HG03520 (cell line): ENCODE measurements at regions not wholly inside any gene's neighbourhood (a gene's known extent, or its start where the extent isn't known, plus 50 kb on each side); places are given as distances from the start of the nearest gene placed in this dataset.

Experiments
- ATAC-seq: cut with Tn5 transposase; IDR thresholded peaks from one replicate; pipeline ENCODE4 v1.9.1; 2021; ENCODE audit warnings: mild to moderate bottlenecking, moderate library complexity; ENCODE audit not compliant: unreplicated experiment

DNA sequence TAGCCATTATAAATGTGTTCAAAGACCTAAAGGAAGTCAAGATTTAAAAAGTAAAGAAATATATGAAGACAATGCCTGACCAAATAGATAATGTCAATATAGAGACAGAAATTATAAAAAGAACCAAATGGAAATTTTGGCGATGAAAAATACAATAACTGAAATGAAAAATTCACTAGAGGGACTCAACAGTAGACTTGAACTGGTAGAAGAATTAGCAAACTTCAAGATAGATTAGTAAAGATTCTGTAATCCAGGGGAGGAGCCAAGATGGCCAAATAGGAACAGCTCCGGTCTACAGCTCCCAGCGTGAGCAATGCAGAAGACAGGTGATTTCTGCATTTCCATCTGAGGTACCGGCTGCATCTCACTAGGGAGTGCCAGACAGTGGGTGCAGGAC lies 433.2 kb downstream of the HINT1 start:
- no peak for ATAC-seq

- ATAC-seq: no peak
Measured at GRCh38 chr5:130729541-130729940, 435.5 kb downstream of the HINT1 start.

GRCh38 chr5:130727830-130728229 lies 437.2 kb downstream of the HINT1 start:
- no peak for ATAC-seq

- ATAC-seq: no peak
Measured at GRCh38 chr5:130724658-130725057, 440.4 kb downstream of the HINT1 start.

DNA sequence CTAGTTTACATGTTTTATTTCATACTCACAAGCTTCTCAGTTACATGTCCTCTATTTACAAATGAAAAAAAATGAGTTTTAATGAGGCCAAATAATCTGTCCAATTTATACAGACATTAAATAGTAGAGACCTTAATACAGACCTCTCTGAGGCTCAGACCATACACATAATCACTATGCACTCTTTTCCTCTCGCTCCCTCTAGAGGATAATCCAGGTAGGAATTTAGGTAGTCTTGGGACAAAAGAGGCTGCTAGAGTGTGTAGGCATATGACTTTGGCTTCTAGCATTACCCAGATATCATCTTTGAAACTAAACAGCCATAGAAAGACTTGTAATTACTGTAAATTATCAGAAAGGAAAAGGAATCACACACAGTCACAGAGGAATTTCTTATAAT lies 444.7 kb downstream of the HINT1 start:
- ATAC-seq: no peak

DNA sequence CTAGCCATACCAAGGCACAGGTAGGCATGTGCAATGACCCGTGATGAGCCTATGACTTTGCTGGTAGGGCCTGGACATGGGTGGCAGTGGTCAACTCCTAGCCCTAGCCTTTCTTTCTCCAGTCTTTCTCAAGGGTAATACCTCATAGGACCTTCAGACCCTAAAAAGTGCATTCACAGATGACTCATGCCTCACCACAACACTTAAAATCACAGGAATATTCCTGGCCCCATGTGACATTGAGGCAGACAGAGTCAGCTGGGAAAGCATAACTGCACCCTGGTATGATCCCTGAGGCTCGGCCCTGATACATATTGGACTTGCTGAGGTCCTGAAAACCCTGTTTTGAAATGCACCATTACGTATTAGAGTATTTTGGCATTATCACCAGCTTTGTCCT lies 449.5 kb downstream of the HINT1 start:
- ATAC-seq: no peak

DNA sequence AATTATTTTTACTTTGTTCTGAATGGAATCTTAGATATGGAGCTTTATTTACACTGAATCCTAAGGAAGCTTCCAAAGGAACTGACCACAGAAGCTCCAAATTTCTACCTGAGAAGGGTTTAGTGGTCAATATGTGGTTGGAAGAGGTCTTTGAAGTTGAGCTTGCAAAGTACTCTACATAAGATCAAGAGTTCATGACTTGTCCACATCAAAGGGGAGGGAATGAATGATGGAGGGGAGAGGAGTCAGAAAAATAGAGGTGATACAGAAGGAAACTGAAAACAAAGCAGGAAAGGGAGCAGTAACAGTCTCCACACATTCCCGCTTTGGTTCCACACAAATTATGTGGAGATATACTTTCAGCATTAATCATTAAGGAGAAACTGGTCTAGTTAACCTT lies 450.9 kb downstream of the HINT1 start:
- ATAC-seq: no peak

DNA sequence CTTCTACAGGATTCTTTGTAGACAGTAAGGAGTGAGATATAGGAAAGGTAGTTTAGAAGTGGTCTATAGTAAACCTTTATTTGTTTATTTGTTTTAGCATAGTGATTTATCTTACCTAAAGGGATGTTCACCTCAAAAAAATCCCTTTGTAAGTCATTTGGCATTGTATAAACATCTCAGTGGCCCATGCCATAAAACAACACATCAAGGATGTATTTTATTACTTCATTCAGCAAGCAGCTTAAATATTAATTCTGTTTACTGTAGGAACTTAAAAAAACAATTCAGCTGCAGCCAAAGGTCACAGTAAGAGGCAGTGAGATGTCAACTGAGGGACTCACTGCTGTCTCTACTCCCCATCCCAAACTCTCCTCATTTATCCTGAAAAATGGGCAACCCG lies 452.7 kb downstream of the HINT1 start:
- ATAC-seq: no peak

DNA sequence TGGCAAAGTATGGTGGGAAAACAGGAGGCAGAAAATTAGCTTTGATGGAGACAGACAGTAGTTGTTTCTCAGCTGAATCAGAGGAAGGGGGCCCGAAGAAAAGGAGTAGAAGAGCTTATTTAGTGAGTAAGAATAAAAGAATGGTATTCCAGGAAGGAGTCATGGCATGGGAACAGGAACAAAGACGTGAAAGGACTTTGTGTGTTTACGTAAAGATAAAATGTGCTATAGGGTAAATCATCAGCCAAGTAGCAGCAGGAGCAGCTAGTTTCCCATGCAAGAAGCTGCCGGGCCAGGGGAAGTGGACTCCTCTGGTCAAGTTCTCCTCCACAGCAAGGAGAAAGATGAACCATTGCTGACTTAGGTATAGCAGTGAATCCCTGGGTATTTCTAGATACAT lies 454.5 kb downstream of the HINT1 start:
- no peak for ATAC-seq

DNA sequence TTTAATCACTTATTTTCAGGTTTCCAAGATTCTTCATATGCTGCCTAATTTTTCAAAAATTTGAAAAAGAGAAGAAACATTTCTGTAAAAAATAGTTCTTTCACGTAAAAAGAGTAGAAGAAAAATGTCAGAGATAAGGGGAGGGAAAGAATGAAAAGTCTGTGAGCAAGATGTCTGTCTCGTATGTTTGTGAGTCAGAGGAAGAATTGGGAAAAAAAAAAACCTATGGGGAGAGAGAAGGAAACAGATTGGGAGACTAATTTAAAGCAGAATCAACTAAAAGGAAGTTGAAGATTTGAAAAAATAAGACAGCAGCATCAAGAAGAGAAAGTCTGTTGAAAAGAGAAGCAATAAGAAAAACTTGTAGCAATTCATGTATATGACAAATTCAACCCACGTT lies 456.3 kb downstream of the HINT1 start:
- no peak for ATAC-seq

- ATAC-seq: no peak
Measured at GRCh38 chr5:130706696-130707095, 458.4 kb downstream of the HINT1 start.

- no peak for ATAC-seq
Measured at GRCh38 chr5:130705368-130705767, 459.7 kb downstream of the HINT1 start.

DNA sequence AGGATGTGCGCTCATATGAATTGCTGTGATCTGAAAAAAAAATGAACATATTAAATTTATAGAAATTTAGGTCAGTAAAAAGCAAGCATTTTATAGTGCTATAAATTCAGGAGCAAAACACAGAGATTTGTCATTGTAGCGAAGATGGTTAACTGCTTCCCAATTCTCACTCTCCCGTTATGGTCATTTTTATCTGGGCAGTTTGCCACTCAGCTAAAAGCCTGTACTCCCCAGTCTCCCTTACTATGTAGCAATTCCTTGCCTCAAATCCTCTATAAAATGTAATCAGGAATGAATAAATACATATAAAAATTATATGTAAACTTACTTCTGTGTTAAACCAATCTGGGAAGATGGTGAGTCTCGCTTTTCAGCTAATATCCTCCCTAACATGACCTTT lies 471.5 kb downstream of the HINT1 start:
- ATAC-seq: no peak

- ATAC-seq: no peak
Measured at GRCh38 chr5:130692770-130693169, 472.3 kb downstream of the HINT1 start.

GRCh38 chr5:130689831-130690230 lies 475.2 kb downstream of the HINT1 start:
- ATAC-seq: no peak

DNA sequence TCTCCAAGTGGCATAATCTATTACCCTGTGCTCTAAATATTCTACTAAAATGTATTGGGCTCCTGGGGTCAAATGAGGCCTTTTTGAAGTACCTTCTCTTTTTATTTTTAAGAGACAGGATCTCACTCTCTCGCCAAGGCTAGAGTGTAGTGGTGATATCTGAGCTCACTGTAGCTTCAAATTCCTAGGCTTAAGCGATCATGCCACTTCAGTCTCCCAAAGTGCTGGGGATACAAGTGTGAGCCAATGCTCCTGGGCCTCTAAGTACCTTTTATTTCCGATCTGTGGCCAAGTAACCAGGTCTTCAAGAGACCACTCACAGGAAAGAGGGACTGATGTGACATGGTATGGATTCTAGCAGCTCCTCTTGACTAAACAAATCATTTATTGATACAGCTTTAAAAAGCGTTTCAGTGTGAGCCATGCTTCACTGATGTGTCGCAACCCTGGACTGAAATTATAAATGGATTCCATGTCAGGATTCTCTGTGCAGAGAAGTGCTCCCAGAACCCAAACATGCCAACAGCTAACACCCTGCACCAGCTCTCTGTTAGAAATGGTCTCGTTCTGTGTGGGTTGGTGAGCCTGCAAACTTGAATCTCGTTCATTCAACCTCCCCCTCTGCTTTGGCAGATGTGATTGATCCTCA lies 477.8 kb downstream of the HINT1 start:
- no peak for ATAC-seq

DNA sequence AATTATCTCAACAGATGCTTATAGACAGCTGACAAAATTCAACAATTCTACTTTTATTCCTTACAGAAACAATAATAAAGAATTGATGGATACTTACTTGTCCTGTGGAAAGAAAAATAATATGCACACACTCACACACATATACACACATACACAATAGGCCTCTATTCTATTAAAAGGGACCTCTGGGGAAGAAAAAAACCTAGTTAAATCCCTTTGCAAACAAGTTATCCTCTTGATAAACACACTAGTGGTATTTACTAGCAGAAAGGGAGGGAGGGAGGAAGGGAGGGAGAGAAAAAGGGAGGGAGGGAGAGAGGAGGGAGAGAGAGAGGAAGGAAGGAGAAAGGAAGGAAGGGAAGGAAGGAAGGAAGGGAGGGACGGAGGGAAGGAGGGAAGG lies 486.4 kb downstream of the HINT1 start:
- ATAC-seq: no peak

DNA sequence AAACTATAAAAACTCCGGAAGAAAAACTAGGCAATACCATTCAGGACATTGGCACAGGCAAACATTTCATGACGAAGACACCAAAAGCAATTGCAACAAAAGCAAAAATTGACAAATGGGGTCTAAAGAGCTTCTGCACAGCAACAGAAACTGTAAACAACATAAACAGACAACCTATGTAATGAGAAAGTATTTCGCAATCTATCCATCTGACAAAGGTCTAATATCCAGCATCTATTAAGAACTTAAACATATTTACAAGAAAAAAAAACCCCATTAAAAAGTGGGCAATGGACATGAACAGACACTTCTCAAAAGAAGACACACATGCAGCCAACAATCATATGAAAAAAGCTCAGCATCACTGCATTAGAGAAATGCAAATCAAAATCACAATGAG lies 498.6 kb downstream of the HINT1 start:
- ATAC-seq: no peak

- no peak for ATAC-seq
Measured at GRCh38 chr5:130652176-130652575, 512.9 kb downstream of the HINT1 start.

GRCh38 chr5:130651440-130651839 lies 513.6 kb downstream of the HINT1 start:
- no peak for ATAC-seq

GRCh38 chr5:130643321-130643720 lies 521.7 kb downstream of the HINT1 start:
- no peak for ATAC-seq

- ATAC-seq: no peak
Measured at GRCh38 chr5:130642461-130642860, 522.6 kb downstream of the HINT1 start.

GRCh38 chr5:130627145-130627544 lies 537.9 kb downstream of the HINT1 start:
- ATAC-seq: no peak
